Anterior cingulate cortex (tissue), 58 donors: ENCODE measurements at regions not wholly inside any gene's neighbourhood (a gene's known extent, or its start where the extent isn't known, plus 50 kb on each side); places are given as distances from the start of the nearest gene placed in this dataset.
"Not testable (repeated sequence)": the region's sequence is repeated elsewhere in the genome, so short reads cannot be mapped to it uniquely, and the experiment has no call there.

Experiments used
- DNase-seq, 58 donors: peaks; one replicate each; lab custom pipeline; 2025; lab: John Stamatoyannopoulos, UW

DNA sequence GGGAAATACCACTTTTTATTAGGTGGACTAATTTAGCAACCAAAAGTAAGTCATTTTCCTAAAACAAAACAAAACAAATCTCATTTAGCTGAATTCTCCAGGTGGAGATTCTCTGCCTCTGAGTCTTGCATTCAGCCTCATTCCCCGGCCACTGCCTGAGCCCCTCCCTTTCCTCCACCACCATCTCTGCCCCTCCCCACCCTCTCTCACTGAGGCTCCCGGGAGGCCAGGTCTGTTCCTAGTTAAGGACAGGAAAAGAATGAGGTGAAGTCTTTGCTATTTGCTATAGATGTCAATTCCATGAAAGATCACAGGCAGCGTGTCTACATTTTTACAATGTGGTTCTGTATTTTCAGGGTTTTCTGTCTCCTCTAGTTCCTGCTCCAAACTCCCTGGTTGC, 83.0 kb upstream of the SOX11 start:
- no peak for DNase-seq

DNA sequence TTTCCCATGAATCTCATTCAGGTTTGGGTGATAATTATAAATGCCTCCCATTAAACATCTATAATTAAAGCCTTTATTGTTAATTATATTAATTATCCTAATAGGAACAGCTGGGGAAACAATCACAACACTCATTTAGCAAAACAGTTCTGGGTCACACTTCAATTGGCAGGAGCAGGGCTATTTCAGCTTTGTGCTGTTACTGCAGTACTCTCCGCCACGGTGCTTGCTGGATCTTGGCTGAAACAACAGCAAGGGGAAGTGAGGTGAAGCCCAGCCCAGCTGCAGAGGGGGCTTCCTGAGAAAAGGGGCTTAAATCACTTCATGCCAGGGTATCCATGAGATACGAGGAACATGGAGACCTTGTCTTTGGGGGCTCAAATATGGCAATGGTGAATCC, 79.5 kb upstream of the SOX11 start:
- no peak for DNase-seq

DNA sequence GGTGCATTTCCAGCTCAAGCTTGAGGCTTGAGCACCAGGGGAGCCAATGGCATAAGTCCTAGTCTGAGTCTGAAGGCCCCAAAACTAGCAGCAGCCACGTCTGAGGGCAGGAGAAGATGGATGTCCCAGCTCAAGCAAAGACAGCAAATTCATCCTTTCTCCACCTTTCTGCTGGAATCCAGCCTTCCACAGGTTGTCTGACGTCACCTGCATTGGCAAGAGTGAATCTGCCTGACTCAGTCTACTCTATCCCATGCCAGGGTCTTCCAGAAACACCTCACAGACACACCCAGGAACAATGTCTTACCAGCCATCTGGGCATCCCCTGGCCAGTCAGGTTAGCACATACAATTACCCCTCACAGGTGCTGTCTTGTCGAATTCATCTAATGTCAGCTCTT, 76.2 kb upstream of the SOX11 start:
- DNase-seq: no peak

DNA sequence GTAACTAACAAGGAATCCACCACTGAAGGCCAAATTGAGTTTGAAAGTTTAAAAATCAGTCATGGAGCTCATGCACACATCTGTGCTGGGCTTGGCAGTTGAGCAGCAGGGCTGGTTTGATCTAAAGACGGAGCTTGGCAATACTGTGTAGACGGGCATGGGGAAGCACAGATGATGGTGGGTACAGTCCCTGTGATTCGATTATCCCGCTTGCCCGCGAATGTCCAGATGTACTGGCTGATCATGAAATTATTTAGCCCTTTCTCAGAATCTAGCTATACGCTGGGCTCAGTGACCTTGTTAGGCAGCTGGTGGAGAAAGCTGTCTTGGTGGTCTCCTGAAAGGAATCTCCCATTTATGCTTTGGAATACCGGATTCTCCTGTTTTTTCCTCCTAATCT, 74.8 kb upstream of the SOX11 start:
- no peak for DNase-seq

DNA sequence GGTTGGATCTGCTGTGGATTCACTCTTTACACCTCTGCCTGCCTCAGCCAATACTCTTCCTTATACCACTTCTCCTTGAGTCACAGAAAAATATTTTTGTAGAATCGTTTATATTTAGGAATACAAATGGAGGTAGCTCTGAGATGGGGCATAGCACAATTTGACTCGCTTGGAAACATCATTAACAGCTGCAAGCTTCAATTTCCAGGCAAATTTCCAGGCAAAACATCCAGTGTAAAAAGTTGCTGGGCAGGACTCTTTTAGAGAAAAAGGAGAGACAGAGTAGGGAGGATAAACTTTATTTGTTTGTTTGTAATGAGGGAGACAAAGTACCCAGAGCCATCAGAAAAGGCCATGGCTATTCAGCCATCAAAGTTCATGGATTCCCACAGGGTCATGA, 74.4 kb upstream of the SOX11 start:
- no peak for DNase-seq

DNA sequence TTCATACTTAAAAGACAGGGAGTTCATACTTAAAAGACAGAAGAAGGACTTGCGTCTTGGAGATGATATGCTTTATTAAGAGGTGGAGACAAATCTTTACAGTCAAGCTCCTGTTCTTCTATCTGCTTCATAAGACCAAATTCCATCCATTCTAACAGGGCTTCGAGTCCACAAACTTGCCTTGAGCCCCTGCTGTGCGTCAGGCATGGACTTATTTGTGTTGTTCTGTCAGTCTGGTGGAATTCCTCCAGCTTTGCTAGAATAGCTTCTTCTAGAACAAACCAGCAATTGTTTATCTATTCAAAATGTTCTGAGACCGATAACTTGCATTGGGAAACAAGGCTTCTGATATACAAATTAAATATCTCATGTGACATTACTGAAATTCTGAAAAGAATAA, 73.9 kb upstream of the SOX11 start:
- no peak for DNase-seq

DNA sequence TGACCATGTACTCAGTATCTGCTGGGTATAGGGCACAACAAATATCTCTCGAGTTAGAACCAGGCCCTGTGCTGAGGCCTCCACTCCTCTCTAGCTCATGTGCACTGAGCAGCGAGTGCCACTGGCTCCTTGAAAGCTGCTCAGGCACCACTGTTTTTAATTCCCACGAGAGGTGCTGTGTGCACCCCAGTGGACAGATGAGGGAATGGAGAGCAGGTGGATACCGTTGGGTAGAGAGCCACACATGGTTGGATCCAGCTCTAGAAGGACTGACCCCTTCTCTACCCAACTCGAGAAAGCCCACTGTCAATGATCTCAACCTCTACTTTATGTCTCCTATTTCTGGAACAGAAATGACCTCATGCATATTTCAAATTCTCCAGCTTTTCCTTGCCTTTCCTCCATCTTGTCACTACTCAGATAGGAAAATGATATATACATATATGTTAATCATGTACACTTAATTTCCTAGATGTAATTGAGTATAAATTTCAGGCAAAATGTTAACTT, 66.6 kb upstream of the SOX11 start:
- not testable (repeated sequence) for DNase-seq

DNA sequence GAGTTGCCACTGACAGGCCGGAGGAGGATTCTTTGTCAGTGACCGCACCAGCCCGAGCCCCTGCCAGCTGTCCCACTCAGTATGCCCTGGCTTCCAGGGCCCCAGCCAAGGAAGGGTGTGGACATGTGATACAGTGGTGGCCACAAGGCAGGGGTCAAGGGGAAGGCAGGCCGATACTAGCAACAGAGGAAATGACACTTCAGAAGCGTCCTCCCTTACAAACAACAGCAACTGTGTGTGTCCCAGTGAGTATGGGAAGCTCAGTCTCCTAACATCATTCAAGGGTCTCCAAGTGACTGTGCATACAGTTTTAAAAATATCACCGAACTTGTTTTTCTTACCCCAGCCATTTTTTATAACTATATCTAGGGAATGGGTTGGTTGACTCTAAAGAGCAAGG, 63.7 kb upstream of the SOX11 start:
- DNase-seq: not testable (repeated sequence)

DNA sequence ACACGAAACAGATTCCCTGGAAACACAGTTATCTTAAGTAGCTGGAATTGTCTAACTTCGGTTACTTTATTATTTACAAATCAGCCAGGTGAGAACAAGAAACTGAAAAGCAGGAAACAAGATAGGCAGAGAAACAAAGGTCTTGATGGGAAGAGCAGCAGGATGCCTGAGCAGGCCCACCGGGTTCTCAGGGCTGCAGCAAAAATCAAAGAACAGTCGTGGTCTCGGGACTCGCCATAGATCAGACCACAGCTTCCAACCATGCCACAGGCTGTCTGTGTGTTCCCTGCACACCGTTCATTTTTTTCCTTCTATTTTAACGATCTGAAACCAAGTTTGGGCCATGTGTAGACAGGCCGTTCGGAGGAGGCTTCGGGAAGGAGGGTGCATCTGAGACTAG, 62.7 kb upstream of the SOX11 start:
- DNase-seq: not testable (repeated sequence)

DNA sequence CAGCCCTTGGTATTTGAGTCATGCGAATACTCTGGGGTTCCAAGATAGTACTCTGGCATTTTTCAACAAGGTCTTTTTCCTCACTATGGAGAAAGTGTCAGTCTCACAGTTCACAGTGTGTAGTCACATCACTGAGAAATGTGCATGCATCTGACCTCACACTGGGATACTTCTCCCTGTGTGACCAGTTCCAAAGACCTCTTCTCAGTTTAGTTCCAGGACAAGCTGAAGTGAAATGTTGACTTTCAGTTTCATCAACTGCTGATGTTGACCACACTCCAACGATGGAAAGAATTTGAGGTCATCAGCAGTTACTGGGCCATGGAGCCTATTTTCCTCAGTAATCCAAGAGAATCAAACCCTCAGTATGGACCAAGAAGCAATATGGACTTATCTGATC, 55.1 kb upstream of the SOX11 start:
- not testable (repeated sequence) for DNase-seq
